ENCODE measurements at regions not wholly inside any gene's neighbourhood (a gene's known extent, or its start where the extent isn't known, plus 50 kb on each side); places are given as distances from the start of the nearest gene placed in this dataset.

DNA sequence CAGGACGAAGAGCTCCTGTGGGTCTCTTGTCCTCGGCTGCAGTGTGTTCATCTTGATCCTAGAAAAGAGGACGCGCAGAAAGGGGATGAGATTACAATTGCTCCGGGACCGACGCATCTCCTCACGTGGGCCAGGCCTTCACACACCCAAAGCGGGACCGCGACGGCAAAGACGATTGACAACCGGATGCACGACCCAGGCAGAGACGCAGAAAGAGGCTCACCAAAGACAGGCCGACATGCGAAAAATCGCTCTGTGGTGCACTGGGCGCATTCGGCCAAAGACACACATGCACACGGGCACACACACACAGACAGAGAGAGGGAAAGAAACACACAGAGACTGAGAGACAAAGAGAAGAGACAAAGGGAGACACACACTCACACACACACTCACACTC is 1089.9 kb upstream of the DEFB115 start:
- TF ChIP-seq, protein P1, sequence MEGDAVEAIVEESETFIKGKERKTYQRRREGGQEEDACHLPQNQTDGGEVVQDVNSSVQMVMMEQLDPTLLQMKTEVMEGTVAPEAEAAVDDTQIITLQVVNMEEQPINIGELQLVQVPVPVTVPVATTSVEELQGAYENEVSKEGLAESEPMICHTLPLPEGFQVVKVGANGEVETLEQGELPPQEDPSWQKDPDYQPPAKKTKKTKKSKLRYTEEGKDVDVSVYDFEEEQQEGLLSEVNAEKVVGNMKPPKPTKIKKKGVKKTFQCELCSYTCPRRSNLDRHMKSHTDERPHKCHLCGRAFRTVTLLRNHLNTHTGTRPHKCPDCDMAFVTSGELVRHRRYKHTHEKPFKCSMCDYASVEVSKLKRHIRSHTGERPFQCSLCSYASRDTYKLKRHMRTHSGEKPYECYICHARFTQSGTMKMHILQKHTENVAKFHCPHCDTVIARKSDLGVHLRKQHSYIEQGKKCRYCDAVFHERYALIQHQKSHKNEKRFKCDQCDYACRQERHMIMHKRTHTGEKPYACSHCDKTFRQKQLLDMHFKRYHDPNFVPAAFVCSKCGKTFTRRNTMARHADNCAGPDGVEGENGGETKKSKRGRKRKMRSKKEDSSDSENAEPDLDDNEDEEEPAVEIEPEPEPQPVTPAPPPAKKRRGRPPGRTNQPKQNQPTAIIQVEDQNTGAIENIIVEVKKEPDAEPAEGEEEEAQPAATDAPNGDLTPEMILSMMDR (IDR thresholded peaks at IDR 0.05): no peak

DNA sequence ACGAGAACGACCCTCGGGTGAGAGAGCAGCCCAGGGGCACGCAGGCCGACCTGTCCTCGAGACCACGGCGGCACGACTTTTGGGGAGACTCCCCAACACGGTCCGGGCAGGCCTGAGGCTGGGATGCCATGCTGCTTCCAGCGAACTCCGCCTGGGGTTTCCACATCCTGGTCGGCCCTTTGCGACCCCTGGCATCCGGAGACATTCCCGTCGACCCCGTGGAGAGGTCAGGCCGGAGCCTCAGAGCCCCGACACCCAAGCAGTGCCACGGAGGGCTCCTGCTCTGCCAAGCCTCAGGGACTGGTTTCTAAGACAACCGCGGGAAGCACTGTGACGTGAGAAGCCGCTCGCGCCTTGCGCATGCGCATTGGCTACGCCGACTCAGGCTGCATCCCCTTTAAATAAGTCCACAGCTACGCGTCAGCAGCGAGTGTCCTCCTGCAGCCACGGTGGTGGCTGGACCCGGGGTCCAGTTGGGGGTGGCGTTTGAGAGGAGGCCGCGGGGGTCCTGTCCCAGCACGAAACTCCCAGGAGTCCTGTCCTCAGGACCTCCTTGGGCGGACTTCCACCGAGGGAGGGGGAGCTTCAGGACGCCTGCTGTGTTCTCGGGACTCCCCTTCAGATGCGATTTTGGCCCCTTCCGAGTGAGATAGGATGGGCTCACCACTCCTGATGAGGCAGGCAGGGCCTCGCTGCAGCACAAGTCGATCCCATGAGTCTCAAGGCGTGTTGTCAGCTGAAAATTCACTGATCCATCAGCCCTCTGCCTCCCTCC is 1089.3 kb upstream of the DEFB115 start:
- TF ChIP-seq, protein P1 (IDR thresholded peaks at IDR 0.05): no peak

DNA sequence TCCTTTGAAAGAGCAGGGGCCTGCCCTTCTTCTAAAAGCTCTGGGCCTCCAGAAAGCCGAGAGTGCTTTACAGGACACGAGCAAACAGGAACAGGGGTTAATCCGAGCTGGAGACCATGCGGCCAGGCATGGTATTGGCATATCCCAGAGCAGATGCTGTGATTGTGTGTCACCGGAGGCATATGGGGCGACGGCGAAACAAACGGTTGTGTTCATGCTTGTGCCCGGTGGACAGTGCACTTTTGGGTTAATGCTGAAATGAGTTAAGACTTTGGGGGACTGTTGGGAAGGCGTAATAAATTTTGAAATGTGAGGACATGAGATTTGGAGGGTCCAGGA is 1088.7 kb upstream of the DEFB115 start:
- TF ChIP-seq, protein P1 (IDR thresholded peaks at IDR 0.05): no peak

DNA sequence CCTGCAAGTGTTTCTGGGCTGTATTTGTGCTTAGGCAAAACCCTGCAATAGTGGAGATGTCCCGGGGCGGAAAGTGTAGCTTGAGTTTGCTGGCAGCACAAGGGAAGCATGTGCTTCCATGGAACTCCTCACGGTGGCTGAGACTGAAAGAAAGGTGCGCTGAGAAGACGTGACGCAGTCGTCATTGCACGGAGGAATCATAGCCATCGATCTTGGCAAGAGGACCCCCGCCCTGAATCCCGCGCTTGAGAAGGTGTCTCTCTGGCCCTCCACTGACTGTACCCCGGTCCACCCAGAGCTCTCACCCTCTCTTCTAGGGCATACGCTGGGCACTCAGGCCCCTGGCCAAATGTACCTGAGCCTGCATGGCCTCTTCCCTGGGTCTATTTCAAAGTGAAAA is 1081.8 kb upstream of the DEFB115 start:
- TF ChIP-seq, protein P1 (IDR thresholded peaks at IDR 0.05): no peak

DNA sequence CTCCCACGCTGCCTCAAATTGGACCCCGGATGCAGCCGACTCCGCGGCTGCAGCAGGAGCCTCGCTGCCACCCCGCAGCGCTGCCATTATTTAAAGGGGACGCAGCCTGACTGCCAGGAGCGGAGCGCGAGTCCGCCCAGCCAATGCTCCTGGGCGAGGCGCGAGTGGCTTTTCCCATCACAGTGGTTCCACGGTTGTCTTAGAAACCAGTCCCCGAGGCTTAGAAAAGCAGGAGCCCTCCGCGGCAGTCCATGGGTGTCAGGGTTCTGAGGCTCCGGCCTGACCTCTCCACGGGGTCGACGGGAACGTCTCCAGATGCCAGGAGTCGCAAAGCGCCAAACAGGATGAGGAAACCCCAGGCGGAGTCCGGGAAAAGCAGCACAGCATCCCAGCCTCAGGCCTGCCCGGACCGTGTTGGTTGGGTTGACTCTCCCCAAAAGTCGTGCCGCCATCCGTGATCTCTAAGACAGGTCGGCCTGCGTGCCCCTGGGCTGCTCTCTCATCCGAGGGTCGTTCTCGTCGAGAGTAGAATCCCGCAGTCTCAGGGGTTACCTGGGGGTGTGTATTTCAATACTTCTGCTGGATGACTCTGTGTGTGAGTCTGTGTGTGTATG is 975.8 kb upstream of the DEFB115 start:
- TF ChIP-seq, protein P1 (IDR thresholded peaks at IDR 0.05): no peak

DNA sequence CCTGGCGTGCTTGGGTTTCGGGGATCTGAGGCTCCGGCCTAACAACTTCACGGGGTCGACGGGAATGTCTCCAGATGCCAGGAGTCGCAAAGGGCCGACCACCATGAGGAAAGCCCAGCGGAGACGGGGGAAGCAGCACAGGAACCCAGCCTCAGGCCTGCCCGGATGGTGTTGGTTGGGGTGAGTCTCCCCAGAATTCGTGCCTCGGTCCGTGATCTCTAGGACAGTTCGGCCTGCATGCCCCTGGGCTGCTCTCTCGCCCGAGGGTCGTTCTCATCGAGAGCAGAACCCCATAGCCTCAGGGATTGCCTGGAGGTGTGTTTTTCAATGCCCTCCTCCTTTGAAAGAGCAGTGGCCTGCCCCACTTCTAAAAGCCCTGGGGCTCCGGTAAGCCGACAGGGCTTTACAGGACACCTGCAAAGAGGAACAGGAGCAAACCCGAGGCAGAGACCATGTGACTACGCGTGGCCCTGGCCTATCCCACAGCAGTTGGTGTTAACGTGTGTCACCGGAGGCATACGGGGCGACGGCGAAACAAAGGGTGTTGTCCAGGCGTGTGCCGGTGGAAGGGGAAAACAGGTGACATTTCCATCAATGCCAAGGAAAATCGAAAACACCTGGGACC is 973.1 kb upstream of the DEFB115 start:
- TF ChIP-seq, protein P1 (IDR thresholded peaks at IDR 0.05): no peak

DNA sequence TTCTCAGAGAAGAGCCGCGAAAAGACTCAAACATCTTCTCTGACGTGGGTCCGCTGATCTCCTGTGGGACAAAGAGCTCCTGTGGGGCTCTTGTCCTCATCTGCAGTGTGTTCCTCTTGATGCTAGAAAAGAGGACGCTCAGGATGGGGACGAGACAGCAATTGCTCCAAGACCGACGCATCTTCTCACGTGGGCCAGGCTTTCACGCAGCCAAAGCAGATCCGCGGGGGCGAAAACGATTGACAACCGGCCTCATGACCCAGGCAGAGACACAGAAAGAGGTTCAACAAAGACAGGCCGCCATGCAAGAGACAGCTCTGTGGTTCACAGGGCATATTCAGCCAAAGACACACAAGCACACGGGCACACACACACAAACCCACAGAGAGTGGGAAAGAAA is 971.8 kb upstream of the DEFB115 start:
- TF ChIP-seq, protein P1 (IDR thresholded peaks at IDR 0.05): no peak
